Cardiac fibroblast (primary cell): ENCODE measurements at regions not wholly inside any gene's neighbourhood (a gene's known extent, or its start where the extent isn't known, plus 50 kb on each side); places are given as distances from the start of the nearest gene placed in this dataset.

Experiments used
- DNase-seq, 2 donors: peaks; one replicate each; pipeline versions ENCODE4 v3.0.0 to v3.0.0-alpha.2; 2010; ENCODE audit warnings: low read depth in 2 of 2
- H3K4me3 ChIP-seq, 2 donors: replicated peaks in 1 of 2; 1 replicate in 1 of 2; 2 replicates in 1 of 2; pipeline ENCODE4 v1.5.1; 2011; ENCODE audit warnings: low read depth in 2 of 2, low read length in 2 of 2, mild to moderate bottlenecking in 2 of 2, moderate library complexity in 1 of 2
- CTCF ChIP-seq: IDR thresholded peaks from one replicate; pipeline ENCODE4 v1.5.1; 2011; ENCODE audit warnings: low read depth, mild to moderate bottlenecking, low read length, inconsistent platforms

GRCh38 chr7:54037873-54038272 lies 504.3 kb upstream of the VSTM2A start:
- DNase-seq, result no peak
- no peak overlapping the region for H3K4me3 ChIP-seq
- TF ChIP-seq CTCF, result no peak

DNA sequence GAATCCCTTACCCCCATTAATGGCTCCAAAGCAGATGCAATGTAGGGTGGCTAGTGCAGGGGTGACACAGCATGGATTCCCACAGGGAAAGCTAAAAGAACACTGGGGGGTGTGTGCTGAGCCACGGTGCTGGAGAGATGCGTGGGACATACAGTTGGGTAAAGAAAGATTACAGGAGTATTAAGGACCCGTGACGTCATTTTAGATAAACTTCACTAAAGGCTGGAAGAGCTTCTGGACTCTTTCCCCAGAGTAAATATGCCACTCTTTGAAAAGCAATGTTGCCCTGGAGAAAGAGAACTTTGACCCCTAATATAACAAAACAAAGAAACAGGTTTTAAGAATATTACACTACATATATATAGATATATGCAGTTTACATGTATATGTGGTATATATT lies 481.5 kb upstream of the VSTM2A start:
- DNase-seq, result no peak
- TF ChIP-seq CTCF, result no peak
- H3K4me3 ChIP-seq, result no peak overlapping the region

DNA sequence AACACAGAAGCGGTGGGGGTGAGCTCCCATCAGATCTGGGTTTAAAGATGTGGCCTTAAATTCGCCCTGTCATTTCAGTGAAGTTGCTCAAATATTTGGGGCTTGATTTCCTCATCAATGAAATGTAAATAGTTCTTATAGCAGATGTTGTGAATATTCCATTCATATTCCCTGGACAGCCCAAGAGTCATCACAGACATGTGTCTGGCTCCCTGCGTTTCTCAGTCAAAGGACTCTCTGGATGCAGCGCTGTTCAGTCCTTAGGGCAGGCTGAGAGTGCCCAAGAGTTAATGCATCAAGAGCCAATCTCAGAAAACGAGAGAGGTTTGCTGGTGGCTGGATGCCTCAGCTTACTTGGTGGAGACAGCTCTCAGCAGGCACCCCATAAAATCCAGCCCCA lies 475.5 kb upstream of the VSTM2A start:
- no peak overlapping the region for H3K4me3 ChIP-seq

GRCh38 chr7:54069843-54070242 lies 472.3 kb upstream of the VSTM2A start:
- no peak for DNase-seq
- no peak overlapping the region for H3K4me3 ChIP-seq
- TF ChIP-seq CTCF, result no peak

More for the DNA sequence above, 475.5 kb upstream of the VSTM2A start:
- TF ChIP-seq CTCF, result no peak
- DNase-seq, result no peak

- H3K4me3 ChIP-seq, result no peak overlapping the region
- TF ChIP-seq CTCF, result no peak
- no peak for DNase-seq
Observed at GRCh38 chr7:54072710-54073109, 469.5 kb upstream of the VSTM2A start.

- no peak for DNase-seq
- TF ChIP-seq CTCF, result no peak
- no peak overlapping the region for H3K4me3 ChIP-seq
Observed at GRCh38 chr7:54076616-54077015, 465.6 kb upstream of the VSTM2A start.

- H3K4me3 ChIP-seq, result no peak overlapping the region
- no peak for TF ChIP-seq CTCF
- DNase-seq, result no peak
Observed at GRCh38 chr7:54080525-54080924, 461.6 kb upstream of the VSTM2A start.
